Body of pancreas (tissue), 4 donors: ENCODE measurements at regions not wholly inside any gene's neighbourhood (a gene's known extent, or its start where the extent isn't known, plus 50 kb on each side); places are given as distances from the start of the nearest gene placed in this dataset.

Source experiments
- CTCF ChIP-seq, 7 experiments: fragments of 450-650 bp in 4 of 7; fragments of 200-600 bp in 3 of 7; sonication (generic) in 3 of 7; IDR thresholded peaks; one replicate each; pipeline ENCODE4 v1.5.1; 2016 to 2019; ENCODE audit warnings: antibody characterized with exemption in 7 of 7
- POLR2A ChIP-seq, 3 donors: fragments of 450-650 bp; IDR thresholded peaks; one replicate each; pipeline ENCODE4 v1.6.1; 2016; ENCODE audit warnings: antibody characterized with exemption in 3 of 3, mild to moderate bottlenecking in 2 of 3

GRCh38 chr4:129543299-129543698 lies 447.3 kb downstream of the C4orf33 start:
- TF ChIP-seq POLR2A (IDR thresholded peaks at IDR 0.05) (no peak), CTCF (IDR thresholded peaks at IDR 0.05) (no peak)
